DMS 273 (cell line): ENCODE measurements at regions not wholly inside any gene's neighbourhood (a gene's known extent, or its start where the extent isn't known, plus 50 kb on each side); places are given as distances from the start of the nearest gene placed in this dataset.

Source experiments
- DNase-seq: peaks from one replicate; lab custom pipeline; 2025; ENCODE audit not compliant: unreplicated experiment; lab: John Stamatoyannopoulos, UW

- no peak for DNase-seq
Observed at GRCh38 chr22:27656970-27657369, 144.6 kb downstream of the MN1 start.

DNA sequence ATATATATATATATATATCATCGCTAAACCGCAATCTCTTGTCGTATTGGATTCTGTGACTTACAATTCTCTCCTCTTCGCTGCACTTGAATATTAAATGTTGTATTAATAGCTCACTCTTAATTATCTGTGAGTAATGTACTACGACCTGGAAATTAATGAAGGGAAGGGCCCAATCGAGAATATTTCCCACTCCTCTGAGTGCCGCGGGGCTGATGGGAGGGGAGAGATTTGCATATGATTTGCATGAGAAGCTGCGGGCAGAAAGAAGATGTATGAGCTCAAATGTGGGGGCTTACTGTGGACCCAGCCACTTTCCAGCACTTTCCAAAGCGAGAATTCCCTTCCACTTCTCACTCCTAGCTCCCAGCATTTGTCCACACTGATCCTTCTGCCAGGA is 141.2 kb downstream of the MN1 start:
- DNase-seq, result no peak

DNA sequence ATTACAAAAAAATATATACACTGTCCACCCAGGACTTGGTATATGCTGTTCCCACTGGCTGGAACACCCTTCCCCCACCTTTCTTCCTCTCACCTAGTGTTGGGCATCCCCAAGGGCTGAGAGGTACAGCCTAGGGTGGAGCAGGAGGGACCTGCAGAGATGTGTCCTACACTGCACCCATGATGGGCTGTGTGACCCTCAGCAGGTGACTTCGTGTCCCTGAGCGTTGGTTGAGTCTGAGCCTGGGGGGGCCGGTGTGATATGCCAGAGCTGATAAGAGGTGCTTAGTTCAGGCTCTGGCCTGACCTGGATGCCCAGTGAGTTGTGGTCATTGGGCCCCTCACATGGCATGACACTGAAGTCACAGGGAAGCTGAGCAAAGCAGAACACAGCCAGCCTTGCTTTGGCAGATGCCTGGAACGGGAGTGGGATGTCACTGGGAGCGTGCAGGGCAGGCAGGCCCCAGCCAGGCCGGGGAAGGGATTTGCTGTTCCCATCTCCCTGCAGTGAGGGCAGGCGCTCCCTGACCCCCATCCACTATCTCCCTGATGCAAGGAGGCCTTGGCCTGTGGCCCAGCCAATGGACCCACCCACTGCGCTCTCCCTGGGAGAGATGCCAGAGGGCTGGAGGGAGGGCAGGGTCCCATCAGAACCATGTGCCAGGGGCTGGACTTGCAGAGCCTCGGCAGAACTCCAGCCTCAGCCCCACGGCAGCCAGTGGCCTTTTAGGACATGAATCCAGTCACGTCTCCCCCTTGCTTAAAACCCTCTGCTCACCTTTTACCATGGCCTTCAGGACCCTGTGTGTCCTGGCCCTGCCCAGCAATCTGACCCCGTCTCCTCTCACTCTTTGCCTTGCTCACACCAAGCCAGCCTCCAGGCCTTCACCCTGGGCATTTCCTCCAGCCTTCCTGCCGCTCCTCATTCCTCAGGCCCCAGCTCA is 138.9 kb downstream of the MN1 start:
- DNase-seq, result peak; percentile 27

- no peak for DNase-seq
Observed at GRCh38 chr22:27663812-27664211, 137.7 kb downstream of the MN1 start.

GRCh38 chr22:27666272-27666997 is 135.1 kb downstream of the MN1 start:
- no peak for DNase-seq

DNA sequence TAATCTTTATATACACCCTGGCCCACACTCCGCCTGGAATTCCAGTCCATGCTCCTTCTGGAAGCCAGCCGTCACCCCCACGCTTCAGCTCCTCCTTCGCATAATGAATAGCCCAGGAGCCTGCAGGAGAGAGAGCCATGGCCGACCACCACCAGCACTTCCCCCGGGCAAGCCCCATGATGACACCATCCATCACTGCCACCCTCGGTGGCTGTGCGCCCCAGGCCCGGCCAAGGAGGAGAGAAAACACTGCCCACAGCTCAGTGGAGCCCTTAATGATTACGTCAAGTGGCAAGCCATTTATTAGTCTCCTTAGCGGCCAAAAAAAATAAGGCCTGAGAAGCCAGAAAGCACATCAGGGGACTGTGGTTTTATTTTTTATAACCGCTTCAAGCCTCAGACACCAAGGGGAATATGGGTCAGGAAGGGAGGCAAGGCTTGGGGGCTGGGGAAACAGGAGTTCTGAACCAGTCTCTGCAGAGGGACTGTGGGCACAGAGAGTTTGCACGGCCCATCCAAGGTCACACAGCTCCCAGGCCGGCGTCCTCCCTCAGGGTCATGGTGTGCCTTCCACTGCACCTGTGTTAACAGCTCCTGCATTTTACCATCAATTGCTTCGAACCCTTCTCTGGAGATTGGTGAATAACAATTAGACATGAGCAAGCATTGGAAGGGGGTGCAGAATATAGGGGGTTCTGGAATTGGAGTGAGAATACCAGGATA is 134.3 kb downstream of the MN1 start:
- no peak for DNase-seq

DNA sequence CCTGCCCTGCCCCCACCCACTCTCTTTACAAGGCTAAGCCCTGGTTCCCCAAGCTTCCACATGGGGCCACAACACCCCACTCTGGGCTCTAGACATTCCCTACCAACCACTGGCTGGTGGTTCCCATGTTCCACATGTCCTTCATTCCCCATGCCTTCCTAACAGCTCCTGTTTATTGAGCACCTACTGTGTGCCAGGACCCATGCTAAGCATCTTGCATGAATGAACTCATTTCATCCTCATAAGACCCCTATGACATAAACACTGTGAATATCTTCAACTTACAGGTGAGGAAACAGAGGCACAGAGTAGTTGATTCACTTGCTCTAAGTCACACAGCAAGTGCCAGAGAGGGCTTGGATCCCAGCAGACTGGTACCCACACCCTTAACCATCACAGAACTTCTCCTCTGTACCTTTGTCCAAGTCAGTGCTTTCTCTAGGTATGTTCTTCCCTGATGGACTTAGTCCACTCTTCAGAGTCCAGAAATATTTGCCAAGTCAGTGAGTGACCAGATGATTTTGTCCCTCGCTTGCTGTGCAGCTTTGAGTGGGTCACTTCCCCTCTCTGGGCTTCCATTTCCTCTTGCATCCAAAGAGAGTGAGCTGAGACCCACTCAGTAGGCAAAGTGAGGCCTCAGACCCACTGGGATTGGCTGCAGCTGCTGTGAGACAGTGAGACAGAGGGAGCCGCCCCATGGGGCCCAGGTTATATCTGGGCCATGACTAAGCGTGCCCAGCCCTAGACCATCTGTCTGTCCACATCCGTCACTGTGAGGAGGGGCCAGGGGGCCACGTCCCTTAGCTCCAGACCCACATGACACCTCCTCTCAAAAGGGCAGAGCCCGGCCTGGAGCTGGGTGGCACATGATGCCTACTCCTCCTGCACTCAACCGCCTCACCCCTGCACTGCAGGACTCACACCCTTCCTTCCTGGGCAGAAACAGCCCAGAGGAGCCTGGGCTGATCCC is 132.4 kb downstream of the MN1 start:
- DNase-seq, result peak; percentile 92

GRCh38 chr22:27669798-27670599 is 131.6 kb downstream of the MN1 start:
- no peak for DNase-seq

GRCh38 chr22:27670701-27671412 is 130.7 kb downstream of the MN1 start:
- DNase-seq, result no peak

GRCh38 chr22:27671413-27671935 is 130.1 kb downstream of the MN1 start:
- no peak for DNase-seq

- DNase-seq, result no peak
Observed at GRCh38 chr22:27672721-27673418, 128.7 kb downstream of the MN1 start.

GRCh38 chr22:27673839-27674238 is 127.7 kb downstream of the MN1 start:
- DNase-seq, result no peak

DNA sequence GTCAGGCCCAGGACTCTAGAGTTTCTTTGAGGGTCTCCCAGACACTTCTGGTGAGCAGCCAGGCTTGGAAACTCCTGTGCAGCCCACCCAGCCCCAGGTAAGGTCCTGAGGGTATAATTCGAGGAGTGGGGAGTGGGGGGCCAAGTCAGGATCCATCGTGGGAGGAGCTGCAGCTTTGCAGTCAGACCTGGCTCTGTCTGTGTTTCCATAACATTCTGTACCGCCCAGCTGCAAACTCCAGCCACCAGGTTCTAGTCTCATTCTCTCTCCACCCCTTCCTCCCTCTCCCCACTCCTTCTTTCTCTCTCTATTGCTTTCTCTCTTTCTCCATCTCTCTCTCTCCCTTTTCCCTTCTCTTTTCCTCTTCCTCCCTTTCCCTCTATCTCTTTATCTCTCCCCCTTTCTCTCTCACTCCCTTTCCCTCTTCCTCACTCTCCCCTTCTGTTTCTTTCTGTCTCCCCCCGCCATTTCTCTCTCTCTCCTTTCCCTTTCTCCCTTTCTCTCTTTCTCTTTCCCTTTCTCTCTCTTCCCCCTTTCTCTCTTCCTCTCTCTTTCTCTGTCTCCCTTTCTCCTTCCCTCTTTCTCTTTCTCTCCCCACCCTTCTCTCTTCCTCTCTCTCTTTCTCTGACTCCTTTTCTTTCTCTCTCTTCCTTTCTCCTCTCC is 127.2 kb downstream of the MN1 start:
- DNase-seq, result no peak

DNA sequence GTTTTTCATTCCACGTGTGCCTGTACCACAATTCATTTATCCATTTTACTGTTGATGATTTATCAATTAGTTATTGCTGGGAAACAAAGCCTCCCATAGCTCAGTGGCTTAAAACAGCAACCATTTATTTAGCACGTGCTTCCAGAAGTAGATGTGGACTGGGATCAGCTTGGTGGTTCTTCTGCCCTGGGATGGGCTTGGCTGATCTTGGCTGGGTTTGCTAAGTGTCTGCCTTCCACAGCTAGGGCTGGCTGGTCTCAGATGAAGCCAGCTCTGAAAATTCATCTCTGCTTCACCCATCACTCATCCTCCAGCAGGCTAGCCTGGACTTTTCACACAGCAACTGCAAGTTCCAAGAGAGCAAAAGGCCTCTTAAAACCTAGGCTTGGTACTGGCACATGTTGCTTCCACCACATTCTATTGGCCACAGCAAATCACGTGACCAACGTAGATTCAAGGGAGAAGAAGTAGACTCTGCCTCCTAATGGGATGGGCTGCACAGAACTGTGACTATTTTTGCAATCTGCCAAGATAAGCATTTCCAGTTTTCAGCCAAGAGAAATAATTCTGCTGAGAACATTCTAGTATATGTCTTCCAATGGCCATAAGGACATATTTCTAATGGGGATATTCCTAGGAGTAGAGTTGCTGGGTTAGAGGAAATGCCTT is 124.9 kb downstream of the MN1 start:
- DNase-seq, result no peak

- no peak for DNase-seq
Observed at GRCh38 chr22:27677905-27678458, 123.6 kb downstream of the MN1 start.

- DNase-seq, result no peak
Observed at GRCh38 chr22:27679176-27679575, 122.4 kb downstream of the MN1 start.
